Endothelial cell of hepatic sinusoid (primary cell): ENCODE measurements at regions not wholly inside any gene's neighbourhood (a gene's known extent, or its start where the extent isn't known, plus 50 kb on each side); places are given as distances from the start of the nearest gene placed in this dataset.

Source experiments
- in situ Hi-C: cut with HindIII; loops from 2 replicates; pipeline ENCODE4 v1.10.0; 2017; ENCODE audit warnings: low sequenced_read_pairs

DNA sequence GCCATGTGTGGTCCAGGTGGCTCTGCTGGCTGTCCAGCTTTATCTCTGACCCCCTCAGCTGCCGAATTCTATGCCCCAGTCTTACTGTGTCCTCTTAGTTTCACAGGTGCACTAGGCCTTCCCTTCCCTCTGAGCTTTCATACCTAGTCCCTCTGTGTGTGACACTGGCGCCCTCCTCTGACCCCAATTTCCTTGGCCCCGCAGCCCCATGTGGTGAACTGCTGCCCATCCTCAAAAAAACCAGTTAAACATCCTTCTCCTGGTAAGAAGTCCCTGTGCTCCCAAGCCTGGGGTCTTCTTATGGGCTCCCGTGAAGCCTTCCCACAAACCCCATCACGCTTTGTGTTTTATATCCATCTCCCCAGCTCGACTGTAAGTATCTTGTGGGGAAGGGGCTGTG is 93.9 kb upstream of the TSPAN2 start:
- in situ Hi-C loops = no loop called here

GRCh38 chr1:115182012-115182715 is 92.9 kb upstream of the TSPAN2 start:
- in situ Hi-C loops = no loop called here

GRCh38 chr1:115181231-115181630 is 91.9 kb upstream of the TSPAN2 start:
- in situ Hi-C loops = no loop called here

DNA sequence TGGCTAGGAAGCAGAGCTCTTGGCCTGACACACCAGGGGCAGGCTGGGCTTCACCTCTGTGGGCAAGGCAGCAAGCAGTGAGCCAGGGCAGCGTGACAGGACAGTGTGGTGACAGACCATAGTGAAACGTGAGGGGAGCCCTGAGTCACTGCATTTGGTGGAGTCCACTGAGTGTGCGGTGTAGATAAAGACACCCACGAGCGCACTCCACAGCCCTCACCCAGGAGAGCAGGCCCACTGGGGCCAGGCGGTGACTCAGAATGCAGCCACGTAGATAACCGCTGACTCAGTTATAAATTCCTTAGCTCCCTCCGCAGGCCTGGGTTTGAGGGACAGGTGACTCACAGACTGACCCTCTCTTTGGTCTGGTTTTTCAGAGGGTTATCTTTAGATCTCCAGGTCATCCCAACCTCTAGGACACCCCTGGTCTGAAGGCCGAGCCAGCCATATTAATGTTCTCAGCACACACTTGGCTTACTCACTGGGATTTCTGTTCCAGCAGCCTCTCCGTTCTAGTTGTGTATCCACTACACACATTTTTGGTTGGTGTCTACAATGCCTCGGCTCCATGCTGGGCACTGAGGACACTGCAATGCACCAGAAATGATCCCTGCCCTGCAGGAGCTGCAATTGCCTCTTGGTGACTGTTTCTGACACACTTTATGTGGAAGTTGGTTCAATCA is 90.2 kb upstream of the TSPAN2 start:
- in situ Hi-C loops = loop anchor here (10.0 kb wide), 1 partner anchor 145 kb away; no protein-coding TSS in a partner anchor

GRCh38 chr1:115176189-115176588 is 86.9 kb upstream of the TSPAN2 start:
- in situ Hi-C loops = loop anchor here (10.0 kb wide), 1 partner anchor 149 kb away; no protein-coding TSS in a partner anchor

DNA sequence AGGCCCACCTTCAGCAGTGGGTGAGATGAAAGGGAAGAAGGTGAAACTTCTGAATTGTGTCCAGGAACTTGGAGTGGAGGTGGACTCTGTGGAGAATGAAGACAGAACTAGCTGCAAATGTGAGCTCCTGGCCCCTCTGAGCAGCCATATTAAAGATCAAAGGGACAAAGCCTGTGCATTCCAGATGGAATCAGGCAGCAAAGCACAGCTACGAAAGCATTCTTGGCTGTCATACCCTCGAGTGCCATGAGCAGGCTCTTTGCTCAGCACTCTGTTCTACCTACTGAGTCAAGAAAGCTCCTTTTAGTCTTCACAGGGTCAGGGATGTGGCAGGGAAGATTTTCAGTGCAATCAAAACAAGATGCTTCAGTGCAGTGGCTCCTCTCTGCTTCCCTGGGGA is 86.3 kb upstream of the TSPAN2 start:
- in situ Hi-C loops = loop anchor here (10.0 kb wide), 1 partner anchor 149 kb away; no protein-coding TSS in a partner anchor

GRCh38 chr1:115173151-115173550 is 83.8 kb upstream of the TSPAN2 start:
- in situ Hi-C loops = loop anchor here (10.0 kb wide), 1 partner anchor 152 kb away; no protein-coding TSS in a partner anchor

GRCh38 chr1:115172270-115172669 is 83.0 kb upstream of the TSPAN2 start:
- in situ Hi-C loops = loop anchor here (10.0 kb wide), 1 partner anchor 153 kb away; no protein-coding TSS in a partner anchor

- in situ Hi-C loops = loop anchor here (10.0 kb wide), 1 partner anchor 154 kb away; no protein-coding TSS in a partner anchor
Measured at GRCh38 chr1:115170961-115171392, 81.7 kb upstream of the TSPAN2 start.

- in situ Hi-C loops = loop anchor here (10.0 kb wide), 1 partner anchor 154 kb away; no protein-coding TSS in a partner anchor
Measured at GRCh38 chr1:115170377-115170776, 81.1 kb upstream of the TSPAN2 start.

- in situ Hi-C loops = no loop called here
Measured at GRCh38 chr1:115168026-115168425, 78.7 kb upstream of the TSPAN2 start.

DNA sequence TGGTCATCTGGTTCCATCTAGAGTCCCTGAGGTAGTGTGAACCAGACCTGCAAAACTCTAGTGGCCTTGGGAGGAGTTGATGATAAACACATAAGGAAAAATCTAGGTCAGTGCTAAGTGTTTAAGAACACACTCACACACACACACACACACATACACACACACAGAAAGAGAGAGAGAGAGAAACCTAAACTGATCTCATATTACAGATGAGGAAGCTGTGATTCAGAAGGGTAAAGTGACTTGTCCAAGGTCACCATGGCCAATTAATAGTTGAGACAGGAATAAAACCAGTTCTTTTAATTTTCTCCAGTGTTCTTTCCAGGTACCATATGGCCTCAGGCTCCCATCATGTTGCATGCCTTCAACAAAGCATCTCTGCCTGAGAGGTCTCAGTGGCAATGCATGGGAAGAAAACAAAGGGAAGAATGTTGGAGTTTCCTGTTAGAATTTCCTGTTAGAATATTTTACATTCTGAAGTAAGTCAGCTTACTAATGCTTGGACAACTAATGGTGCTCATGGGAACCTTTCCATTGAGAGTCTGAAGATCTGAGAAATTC is 77.3 kb upstream of the TSPAN2 start:
- in situ Hi-C loops = no loop called here

DNA sequence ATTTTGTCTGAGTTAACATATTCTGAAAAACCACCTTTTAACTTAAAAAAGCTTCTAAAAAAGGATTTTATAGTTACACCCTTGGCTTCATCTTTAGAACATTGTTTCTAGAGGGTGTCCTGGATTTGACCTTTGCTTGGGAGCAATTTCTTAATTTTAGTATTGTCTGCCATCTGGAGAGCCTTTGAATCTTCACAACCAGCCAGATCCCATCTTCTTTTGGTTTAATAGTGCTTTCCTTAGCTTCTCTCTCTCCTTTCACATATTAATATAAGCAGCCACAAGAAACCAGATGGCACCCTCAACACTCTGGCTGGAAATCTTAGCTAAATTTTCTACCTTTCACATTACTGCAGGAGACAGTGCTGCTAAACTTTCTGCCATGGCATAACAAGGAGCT is 76.5 kb upstream of the TSPAN2 start:
- in situ Hi-C loops = no loop called here

GRCh38 chr1:115164940-115165705 is 75.8 kb upstream of the TSPAN2 start:
- in situ Hi-C loops = no loop called here

GRCh38 chr1:115164484-115164883 is 75.2 kb upstream of the TSPAN2 start:
- in situ Hi-C loops = no loop called here

- in situ Hi-C loops = no loop called here
Measured at GRCh38 chr1:115160728-115161127, 71.4 kb upstream of the TSPAN2 start.

GRCh38 chr1:115159958-115160357 is 70.7 kb upstream of the TSPAN2 start:
- in situ Hi-C loops = no loop called here

DNA sequence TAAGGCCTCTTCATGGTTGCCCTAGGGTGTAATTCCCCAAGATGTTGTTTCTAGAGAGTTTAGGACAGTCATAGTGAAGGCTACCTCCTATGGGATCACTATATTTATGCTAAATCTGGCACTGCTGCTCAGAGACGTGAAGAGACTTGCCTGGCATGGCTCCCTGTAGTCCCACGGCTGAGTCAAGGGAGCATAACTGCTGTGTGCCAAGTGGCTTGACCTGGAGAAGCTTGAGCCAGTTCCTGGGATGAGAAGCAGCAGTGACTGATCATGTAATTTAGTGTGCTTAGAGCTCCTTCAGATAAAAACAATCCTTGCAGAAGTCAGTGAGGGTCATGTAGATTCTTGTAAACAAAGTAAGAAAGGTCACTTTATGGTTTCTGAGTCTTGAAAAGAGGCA is 68.9 kb upstream of the TSPAN2 start:
- in situ Hi-C loops = no loop called here

DNA sequence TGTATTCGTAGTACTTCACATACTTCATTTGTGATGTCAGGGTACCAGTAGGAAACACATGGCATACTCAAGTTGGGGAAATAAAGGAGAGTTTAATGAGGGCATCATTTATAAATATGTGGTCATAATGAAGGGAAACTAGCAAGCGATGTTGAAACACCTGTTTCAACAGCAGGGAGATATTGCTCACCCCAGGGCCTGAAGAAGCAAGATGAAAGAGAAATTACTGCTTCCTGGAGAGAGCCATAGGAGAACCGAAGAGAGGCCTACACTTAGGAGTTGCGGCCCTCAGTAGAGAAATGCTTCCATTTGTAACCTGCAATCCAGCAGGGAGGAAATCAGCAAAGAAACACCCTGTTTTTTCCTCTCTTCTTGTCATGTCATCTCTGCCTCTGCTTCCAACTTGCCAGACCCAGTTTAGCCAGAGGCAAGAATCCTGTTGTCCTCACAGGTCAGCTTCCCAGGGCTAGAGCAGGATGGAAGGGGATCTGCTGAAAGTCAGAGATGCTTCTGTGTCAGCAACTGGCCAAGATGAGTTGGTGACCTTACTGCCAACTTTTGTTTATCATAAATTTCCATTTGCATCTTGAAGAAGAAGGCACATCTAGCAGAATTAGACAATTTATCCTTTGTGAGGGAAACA is 67.6 kb upstream of the TSPAN2 start:
- in situ Hi-C loops = no loop called here

DNA sequence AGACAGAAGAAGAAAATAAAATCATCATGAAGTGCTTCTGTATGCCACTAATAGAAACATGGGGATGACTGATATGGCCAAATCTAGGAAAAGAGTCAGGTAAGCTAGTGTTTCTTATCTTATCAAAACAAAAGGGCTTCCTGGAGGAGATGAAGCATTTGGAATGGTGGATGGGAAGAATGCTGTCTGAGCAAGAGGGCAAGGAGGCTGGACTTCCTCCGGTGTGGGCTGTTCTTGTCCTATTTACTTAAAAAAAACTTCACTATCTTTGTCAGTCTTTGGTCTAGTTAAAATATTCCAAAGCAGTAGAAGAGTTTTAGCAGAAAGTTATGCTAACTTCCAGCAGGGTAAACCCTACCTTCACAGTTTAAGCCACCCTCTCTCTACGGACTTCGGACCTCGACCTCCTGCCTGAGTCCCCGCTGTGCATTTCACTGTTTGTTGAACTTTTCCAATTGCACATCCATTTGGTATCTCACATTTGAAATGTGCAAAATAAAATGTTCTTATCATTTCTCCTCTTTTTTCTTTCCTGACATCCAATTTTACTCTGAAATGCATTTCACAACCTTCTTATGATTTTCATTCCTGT is 64.8 kb upstream of the TSPAN2 start:
- in situ Hi-C loops = no loop called here
